Kidney epithelial cell (primary cell): ENCODE measurements at regions not wholly inside any gene's neighbourhood (a gene's known extent, or its start where the extent isn't known, plus 50 kb on each side); places are given as distances from the start of the nearest gene placed in this dataset.

Experiments used
- DNase-seq: peaks from one replicate; pipeline ENCODE4 v3.0.0-alpha.2; 2010; ENCODE audit warnings: low read depth
- H3K27me3 ChIP-seq: 2 replicates; pipeline ENCODE4 v1.6.0; 2011; ENCODE audit warnings: low read length; ENCODE audit not compliant: control insufficient read depth, insufficient read depth
- H3K36me3 ChIP-seq: 2 replicates; pipeline ENCODE4 v1.5.1; 2011; ENCODE audit warnings: low read length; ENCODE audit not compliant: control insufficient read depth, insufficient read depth
- H3K4me3 ChIP-seq: 2 replicates; pipeline ENCODE4 v1.5.1; 2011; ENCODE audit warnings: low read depth, mild to moderate bottlenecking, control low read depth, low read length
- TF ChIP-seq, protein P1 (sequence below): IDR thresholded peaks from 2 replicates; pipeline ENCODE4 v1.5.1; 2011; ENCODE audit warnings: mild to moderate bottlenecking, moderate library complexity, low read length, control low read depth, inconsistent platforms; ENCODE audit not compliant: insufficient read depth, poor library complexity, severe bottlenecking

GRCh38 chr7:10918093-10918590, 55.5 kb upstream of the PHF14 start:
- DNase-seq, result no peak
- no peak overlapping the region for H3K4me3 ChIP-seq
- H3K36me3 ChIP-seq, result no peaks in the 10 kb centered on the region
- no peaks in the 10 kb centered on the region for H3K27me3 ChIP-seq
- TF ChIP-seq, protein P1, sequence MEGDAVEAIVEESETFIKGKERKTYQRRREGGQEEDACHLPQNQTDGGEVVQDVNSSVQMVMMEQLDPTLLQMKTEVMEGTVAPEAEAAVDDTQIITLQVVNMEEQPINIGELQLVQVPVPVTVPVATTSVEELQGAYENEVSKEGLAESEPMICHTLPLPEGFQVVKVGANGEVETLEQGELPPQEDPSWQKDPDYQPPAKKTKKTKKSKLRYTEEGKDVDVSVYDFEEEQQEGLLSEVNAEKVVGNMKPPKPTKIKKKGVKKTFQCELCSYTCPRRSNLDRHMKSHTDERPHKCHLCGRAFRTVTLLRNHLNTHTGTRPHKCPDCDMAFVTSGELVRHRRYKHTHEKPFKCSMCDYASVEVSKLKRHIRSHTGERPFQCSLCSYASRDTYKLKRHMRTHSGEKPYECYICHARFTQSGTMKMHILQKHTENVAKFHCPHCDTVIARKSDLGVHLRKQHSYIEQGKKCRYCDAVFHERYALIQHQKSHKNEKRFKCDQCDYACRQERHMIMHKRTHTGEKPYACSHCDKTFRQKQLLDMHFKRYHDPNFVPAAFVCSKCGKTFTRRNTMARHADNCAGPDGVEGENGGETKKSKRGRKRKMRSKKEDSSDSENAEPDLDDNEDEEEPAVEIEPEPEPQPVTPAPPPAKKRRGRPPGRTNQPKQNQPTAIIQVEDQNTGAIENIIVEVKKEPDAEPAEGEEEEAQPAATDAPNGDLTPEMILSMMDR, result no peak

DNA sequence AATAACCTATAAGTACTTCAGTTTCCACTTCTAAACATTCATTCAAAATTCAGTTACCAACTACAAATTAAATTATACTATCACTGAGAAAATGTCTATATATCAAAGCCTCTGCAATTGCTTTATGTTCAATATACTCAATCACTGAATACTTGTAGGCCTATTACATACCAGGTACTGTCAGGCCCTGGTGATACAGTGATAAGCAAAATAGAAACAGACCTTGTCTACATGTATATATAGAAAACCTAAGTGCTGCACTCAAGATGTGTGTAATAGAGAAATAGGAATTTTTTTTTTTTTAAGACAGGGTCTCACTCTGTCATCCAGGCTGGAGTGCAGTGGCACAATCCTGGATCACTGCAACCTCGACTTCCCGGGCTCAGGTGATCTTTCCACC, 53.7 kb upstream of the PHF14 start:
- DNase-seq, result no peak
- Histone ChIP-seq H3K27me3 (no peaks in the 10 kb centered on the region), H3K4me3 (no peak overlapping the region), H3K36me3 (no peaks in the 10 kb centered on the region)
- TF ChIP-seq, protein P1, result no peak
